ENCODE measurements at regions not wholly inside any gene's neighbourhood (a gene's known extent, or its start where the extent isn't known, plus 50 kb on each side); places are given as distances from the start of the nearest gene placed in this dataset.

GRCh38 chr7:156194813-156195212, 382.6 kb upstream of the SHH start:
- DNase-seq (ENCODE audit: insufficient read length, low spot score), result no peak
- no peak for FAIRE-seq

GRCh38 chr7:156192921-156193320, 380.7 kb upstream of the SHH start:
- TF ChIP-seq, protein P1, sequence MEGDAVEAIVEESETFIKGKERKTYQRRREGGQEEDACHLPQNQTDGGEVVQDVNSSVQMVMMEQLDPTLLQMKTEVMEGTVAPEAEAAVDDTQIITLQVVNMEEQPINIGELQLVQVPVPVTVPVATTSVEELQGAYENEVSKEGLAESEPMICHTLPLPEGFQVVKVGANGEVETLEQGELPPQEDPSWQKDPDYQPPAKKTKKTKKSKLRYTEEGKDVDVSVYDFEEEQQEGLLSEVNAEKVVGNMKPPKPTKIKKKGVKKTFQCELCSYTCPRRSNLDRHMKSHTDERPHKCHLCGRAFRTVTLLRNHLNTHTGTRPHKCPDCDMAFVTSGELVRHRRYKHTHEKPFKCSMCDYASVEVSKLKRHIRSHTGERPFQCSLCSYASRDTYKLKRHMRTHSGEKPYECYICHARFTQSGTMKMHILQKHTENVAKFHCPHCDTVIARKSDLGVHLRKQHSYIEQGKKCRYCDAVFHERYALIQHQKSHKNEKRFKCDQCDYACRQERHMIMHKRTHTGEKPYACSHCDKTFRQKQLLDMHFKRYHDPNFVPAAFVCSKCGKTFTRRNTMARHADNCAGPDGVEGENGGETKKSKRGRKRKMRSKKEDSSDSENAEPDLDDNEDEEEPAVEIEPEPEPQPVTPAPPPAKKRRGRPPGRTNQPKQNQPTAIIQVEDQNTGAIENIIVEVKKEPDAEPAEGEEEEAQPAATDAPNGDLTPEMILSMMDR (IDR thresholded peaks at IDR 0.05; ENCODE audit: insufficient read depth, missing control alignments), result no peak
- no peak for DNase-seq (ENCODE audit: insufficient read length, low spot score)
- FAIRE-seq, result no peak

More at GRCh38 chr7:156194813-156195212, 382.6 kb upstream of the SHH start:
- TF ChIP-seq, protein P1 (IDR thresholded peaks at IDR 0.05; ENCODE audit: insufficient read depth, missing control alignments), result no peak

DNA sequence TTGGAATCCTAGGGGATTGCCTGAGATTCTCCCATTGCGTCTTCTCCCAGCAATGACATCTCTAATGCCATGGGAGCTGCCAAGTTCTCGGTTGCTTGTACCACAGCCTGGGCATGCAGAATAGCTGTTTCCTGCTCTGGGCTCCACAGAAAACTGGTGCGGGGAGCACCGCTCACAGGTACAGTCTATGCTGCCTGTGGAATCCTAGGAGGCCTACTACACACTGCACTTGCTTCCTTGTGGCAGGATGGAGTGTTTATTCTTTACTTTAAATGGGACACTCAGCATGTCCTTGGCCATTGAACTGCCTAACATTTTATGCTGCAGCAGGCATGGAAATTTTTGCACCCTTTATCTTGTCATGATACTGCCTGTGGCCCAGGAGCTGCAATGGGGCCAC, 378.8 kb upstream of the SHH start:
- FAIRE-seq (no peak), DNase-seq (ENCODE audit: insufficient read length, low spot score) (no peak)
- TF ChIP-seq, protein P1 (IDR thresholded peaks at IDR 0.05; ENCODE audit: insufficient read depth, missing control alignments), result no peak

- TF ChIP-seq, protein P1 (IDR thresholded peaks at IDR 0.05; ENCODE audit: insufficient read depth, missing control alignments), result no peak
- FAIRE-seq (no peak), DNase-seq (ENCODE audit: insufficient read length, low spot score) (no peak)
Observed at GRCh38 chr7:156185076-156185475, 372.8 kb upstream of the SHH start.

GRCh38 chr7:156184164-156184563, 371.9 kb upstream of the SHH start:
- FAIRE-seq (no peak), DNase-seq (ENCODE audit: insufficient read length, low spot score) (no peak)
- TF ChIP-seq, protein P1 (IDR thresholded peaks at IDR 0.05; ENCODE audit: insufficient read depth, missing control alignments), result no peak

DNA sequence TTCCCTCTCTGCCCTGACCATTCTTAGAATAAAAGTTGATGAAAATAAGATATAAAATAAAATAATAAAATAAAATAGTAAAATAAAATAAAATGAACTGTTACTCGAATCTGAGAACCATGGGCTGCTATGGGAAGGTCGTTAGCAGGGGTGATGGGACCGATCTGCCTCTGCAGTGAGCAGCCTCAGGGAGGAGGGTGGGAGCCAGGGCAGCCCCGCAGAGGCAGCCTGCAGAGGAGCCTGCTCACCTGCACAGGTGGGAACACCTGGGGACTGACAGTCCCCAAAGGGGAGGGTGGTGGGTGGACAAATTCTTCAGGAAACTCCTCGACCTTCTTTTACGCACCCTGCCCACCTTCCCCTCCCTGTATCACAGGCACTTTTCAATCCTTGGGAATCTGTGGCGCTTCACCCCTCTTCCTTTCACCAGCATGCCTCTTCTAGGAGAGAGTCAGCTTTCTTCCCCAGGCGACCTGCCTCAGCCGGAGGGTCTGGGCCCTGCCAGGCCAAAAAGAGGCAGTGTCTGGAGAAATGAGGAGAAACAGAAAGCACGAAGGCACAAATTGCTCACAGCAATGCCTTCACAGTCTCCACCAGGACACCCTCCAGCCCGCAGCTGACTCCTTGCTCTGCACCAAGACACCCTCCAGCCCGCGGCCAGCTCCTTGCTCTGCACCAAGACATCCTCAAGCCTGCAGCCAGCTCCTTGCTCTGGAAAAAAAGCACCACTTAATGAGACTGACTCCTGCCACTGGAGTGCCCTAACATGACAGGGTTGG, 368.4 kb upstream of the SHH start:
- FAIRE-seq (no peak), DNase-seq (ENCODE audit: insufficient read length, low spot score) (no peak)
- TF ChIP-seq, protein P1 (IDR thresholded peaks at IDR 0.05; ENCODE audit: insufficient read depth, missing control alignments), result no peak

DNA sequence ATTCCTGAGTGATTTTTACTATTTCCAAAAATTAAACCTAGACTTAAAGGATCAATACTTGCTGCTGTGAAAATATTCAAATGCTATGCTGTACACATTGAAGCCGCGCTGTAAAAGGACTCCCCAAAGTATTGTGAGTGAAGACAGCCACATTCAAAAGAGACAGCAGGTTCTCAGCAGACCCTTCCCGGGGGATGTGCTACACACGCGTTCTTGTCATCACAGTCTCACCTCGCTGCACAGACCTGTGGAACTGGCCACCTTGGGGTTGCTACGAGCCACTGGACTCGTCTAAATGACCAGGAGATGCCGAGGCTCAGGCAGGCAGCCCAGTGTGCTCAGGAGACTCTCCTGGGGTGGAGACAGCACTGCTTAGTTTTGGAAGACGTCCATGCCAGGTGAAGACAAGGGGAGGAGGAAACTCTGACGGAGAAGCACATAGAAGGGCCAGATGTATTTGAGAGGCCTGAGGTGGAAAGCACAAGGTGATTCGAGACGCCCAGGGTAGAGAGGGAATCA, 367.7 kb upstream of the SHH start:
- no peak for DNase-seq (ENCODE audit: insufficient read length, low spot score)

More for the DNA sequence above, 367.7 kb upstream of the SHH start:
- no peak for FAIRE-seq
- TF ChIP-seq, protein P1 (IDR thresholded peaks at IDR 0.05; ENCODE audit: insufficient read depth, missing control alignments), result no peak

Measured in D721Med (cell line).